Endometrium (tissue), 2 donors: ENCODE measurements at regions not wholly inside any gene's neighbourhood (a gene's known extent, or its start where the extent isn't known, plus 50 kb on each side); places are given as distances from the start of the nearest gene placed in this dataset.

Experiments
- FAIRE-seq: peaks from 2 replicates; lab custom pipeline; 2012; peaks lifted over from hg19 to GRCh38; lab: Jason Lieb, UNC
- donor health status: control.
- donor health status: control.

GRCh38 chr13:89831157-89831556, 1516.3 kb upstream of the MIR17HG start:
- no peak for FAIRE-seq

- FAIRE-seq, result no peak
Measured at GRCh38 chr13:89832827-89833226, 1514.7 kb upstream of the MIR17HG start.

- FAIRE-seq, result no peak
Measured at GRCh38 chr13:89843621-89844020, 1503.9 kb upstream of the MIR17HG start.

- FAIRE-seq, result no peak
Measured at GRCh38 chr13:89845874-89846273, 1501.6 kb upstream of the MIR17HG start.

- FAIRE-seq, result no peak
Measured at GRCh38 chr13:89846926-89847585, 1500.4 kb upstream of the MIR17HG start.

- no peak for FAIRE-seq
Measured at GRCh38 chr13:89852570-89852969, 1494.9 kb upstream of the MIR17HG start.

- FAIRE-seq, result no peak
Measured at GRCh38 chr13:89856512-89856911, 1491.0 kb upstream of the MIR17HG start.

- FAIRE-seq, result no peak
Measured at GRCh38 chr13:89857502-89857901, 1490.0 kb upstream of the MIR17HG start.

- FAIRE-seq, result no peak
Measured at GRCh38 chr13:89862011-89862690, 1485.3 kb upstream of the MIR17HG start.

GRCh38 chr13:89862691-89863036, 1484.8 kb upstream of the MIR17HG start:
- no peak for FAIRE-seq

GRCh38 chr13:89865164-89866064, 1482.1 kb upstream of the MIR17HG start:
- FAIRE-seq, result no peak

GRCh38 chr13:89869312-89869711, 1478.2 kb upstream of the MIR17HG start:
- FAIRE-seq, result no peak

GRCh38 chr13:89878904-89879303, 1468.6 kb upstream of the MIR17HG start:
- FAIRE-seq, result no peak

GRCh38 chr13:89880201-89880600, 1467.3 kb upstream of the MIR17HG start:
- FAIRE-seq, result no peak

GRCh38 chr13:89883893-89884448, 1463.5 kb upstream of the MIR17HG start:
- no peak for FAIRE-seq

- no peak for FAIRE-seq
Measured at GRCh38 chr13:89890806-89891205, 1456.7 kb upstream of the MIR17HG start.

GRCh38 chr13:89891416-89891815, 1456.1 kb upstream of the MIR17HG start:
- FAIRE-seq, result no peak

GRCh38 chr13:89897681-89898080, 1449.8 kb upstream of the MIR17HG start:
- FAIRE-seq, result no peak

GRCh38 chr13:89899302-89900103, 1448.0 kb upstream of the MIR17HG start:
- FAIRE-seq, result no peak

- no peak for FAIRE-seq
Measured at GRCh38 chr13:89900104-89900765, 1447.3 kb upstream of the MIR17HG start.

GRCh38 chr13:89902223-89902622, 1445.3 kb upstream of the MIR17HG start:
- FAIRE-seq, result peak; percentile 68
